Calu3 (cell line): ENCODE measurements at regions not wholly inside any gene's neighbourhood (a gene's known extent, or its start where the extent isn't known, plus 50 kb on each side); places are given as distances from the start of the nearest gene placed in this dataset.

Experiments
- BruUV-seq: library from RNA; stranded (reverse); fragments of 400-500 nt; replicated peaks from 2 replicates; lab custom pipeline; 2021; lab: Mats Ljungman, UMichigan
- CTCF ChIA-PET: fragments of 300-600 bp; sonication (Branson Sonifier 250); formaldehyde crosslinking; loops from one replicate; lab custom pipeline; 2022; ENCODE audit warnings: antibody characterized with exemption; lab: Charles Lee
- DNase-seq: peaks from one replicate; pipeline ENCODE4 v3.0.0; 2022
- H3K27ac Mint-ChIP-seq: one replicate; pipeline ENCODE4 v1.8.0; 2022; ENCODE audit warnings: mixed read lengths; ENCODE audit not compliant: unreplicated experiment
- H3K27me3 Mint-ChIP-seq: one replicate; pipeline ENCODE4 v1.8.0; 2022; ENCODE audit warnings: mixed read lengths; ENCODE audit not compliant: unreplicated experiment
- H3K36me3 Mint-ChIP-seq: one replicate; pipeline ENCODE4 v1.8.0; 2022; ENCODE audit warnings: mild to moderate bottlenecking, moderate library complexity, mixed read lengths; ENCODE audit not compliant: insufficient read depth, unreplicated experiment
- H3K4me1 Mint-ChIP-seq: one replicate; pipeline ENCODE4 v1.8.0; 2022; ENCODE audit warnings: mild to moderate bottlenecking, low read depth, mixed read lengths; ENCODE audit not compliant: unreplicated experiment
- H3K4me3 Mint-ChIP-seq: one replicate; pipeline ENCODE4 v1.8.0; 2022; ENCODE audit warnings: mild to moderate bottlenecking, low read depth, moderate library complexity, mixed read lengths; ENCODE audit not compliant: unreplicated experiment
- H3K9me3 Mint-ChIP-seq: one replicate; pipeline ENCODE4 v1.8.0; 2022; ENCODE audit warnings: low read depth, mixed read lengths; ENCODE audit not compliant: unreplicated experiment
- intact Hi-C: fragments of 100-400 bp; cut with micrococcal nuclease; formaldehyde crosslinking; loops from one replicate; pipeline ENCODE4 v1.10.0; 2022; ENCODE audit not compliant: unreplicated experiment
- TF ChIP-seq, protein P1 (sequence below): fragments of 200-600 bp; IDR thresholded peaks from one replicate; pipeline ENCODE4 v1.8.0; 2022; ENCODE audit warnings: antibody characterized with exemption; ENCODE audit not compliant: unreplicated experiment

DNA sequence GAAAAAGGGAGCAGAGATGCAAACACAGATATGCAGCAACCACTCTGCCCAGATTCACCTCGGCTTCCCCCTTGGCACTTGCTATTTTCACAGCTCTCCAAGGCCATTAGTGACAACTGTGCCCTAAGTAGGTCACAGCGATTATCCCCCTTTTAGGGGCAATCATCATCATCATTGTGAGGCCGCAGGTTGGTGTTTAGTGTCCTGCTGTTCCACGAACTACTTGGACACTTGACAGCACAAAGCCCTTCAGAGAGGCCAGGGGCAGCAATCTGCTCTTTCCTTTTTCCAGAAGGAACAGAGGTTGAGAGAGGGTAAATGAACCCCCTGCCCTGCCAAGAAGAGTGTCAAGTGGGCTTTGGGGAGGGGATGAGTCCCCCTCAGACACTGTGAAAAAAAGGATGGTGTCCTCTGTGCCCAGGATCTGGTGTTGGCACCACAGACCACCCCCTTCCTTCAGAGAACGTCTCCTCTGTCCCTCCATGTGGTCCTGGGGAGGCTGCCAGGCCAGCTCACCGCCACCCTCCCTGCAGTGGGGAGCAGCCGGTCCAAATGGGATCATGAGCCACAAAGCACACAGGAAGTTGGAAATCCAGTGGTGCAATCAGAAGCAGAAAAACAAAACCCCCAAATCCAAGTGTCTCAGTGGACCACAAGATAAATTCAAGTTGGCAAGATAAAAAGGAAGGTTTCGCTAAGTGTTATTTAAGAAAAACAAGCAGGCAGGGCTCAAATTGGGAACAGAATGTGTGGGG lies 78.4 kb upstream of the MED9 start:
- peaks cover 9% of the 10 kb centered on the region for H3K36me3 Mint-ChIP-seq
- H3K4me3 Mint-ChIP-seq, result no peak overlapping the region
- no TSS peak for BruUV-seq
- no peaks in the 10 kb centered on the region for H3K9me3 Mint-ChIP-seq
- H3K4me1 Mint-ChIP-seq, result peaks cover 9% of the 10 kb centered on the region
- intact Hi-C loops, result no loop called here
- no peak overlapping the region for H3K27ac Mint-ChIP-seq
- TF ChIP-seq, protein P1, sequence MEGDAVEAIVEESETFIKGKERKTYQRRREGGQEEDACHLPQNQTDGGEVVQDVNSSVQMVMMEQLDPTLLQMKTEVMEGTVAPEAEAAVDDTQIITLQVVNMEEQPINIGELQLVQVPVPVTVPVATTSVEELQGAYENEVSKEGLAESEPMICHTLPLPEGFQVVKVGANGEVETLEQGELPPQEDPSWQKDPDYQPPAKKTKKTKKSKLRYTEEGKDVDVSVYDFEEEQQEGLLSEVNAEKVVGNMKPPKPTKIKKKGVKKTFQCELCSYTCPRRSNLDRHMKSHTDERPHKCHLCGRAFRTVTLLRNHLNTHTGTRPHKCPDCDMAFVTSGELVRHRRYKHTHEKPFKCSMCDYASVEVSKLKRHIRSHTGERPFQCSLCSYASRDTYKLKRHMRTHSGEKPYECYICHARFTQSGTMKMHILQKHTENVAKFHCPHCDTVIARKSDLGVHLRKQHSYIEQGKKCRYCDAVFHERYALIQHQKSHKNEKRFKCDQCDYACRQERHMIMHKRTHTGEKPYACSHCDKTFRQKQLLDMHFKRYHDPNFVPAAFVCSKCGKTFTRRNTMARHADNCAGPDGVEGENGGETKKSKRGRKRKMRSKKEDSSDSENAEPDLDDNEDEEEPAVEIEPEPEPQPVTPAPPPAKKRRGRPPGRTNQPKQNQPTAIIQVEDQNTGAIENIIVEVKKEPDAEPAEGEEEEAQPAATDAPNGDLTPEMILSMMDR, result no peak
- DNase-seq, result no peak
- H3K27me3 Mint-ChIP-seq, result peaks cover 83% of the 10 kb centered on the region
- CTCF ChIA-PET, result no interaction called here

DNA sequence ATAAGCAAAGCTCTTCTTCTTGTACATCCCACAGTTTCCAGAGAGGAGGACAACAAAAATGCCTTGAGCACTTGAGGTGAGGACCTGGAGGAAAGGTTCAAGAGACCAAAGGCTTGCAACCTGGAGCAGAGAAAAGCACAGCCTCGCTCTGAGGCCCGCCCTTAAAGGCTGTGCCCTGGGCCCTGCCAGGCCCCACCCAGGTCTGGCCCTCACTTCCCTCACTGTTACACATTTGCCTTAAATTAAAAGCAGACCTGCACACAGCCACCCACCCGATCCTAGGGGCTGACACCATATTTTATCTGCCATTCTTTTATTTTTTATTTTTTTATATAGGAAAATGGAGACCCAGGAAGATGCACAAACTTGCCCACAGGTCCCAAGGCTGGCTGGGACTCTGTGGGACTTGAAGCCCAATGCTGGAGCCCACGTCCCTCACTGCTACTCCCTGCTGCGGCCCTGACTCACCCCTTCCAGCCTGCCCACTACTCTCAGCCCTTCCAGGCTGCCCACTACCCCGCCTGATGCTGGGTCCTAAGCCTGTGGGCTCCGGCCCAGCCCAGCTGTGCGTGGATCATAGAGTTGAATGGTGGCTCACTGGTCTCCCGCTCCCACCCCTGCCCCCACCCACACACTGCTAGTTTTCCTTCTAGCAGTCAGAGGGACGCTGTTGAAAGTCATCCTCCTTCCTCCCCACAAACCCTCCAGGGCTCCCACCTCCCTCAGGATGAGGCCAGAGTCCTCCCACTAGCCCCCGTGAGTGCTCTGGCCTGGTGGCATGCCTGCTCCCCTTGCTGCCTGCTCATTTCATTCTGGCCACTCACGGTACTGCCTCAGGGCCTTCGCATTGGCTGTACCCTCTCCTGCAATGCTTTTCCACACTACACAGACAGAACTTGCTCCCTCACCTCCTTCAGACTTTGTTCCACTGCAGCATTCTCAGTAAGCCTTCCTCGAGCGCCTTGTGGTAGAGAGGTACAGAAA lies 77.6 kb upstream of the MED9 start:
- no peak overlapping the region for H3K27ac Mint-ChIP-seq
- peaks cover 9% of the 10 kb centered on the region for H3K4me1 Mint-ChIP-seq
- H3K36me3 Mint-ChIP-seq, result peaks cover 9% of the 10 kb centered on the region
- DNase-seq, result no peak
- intact Hi-C loops, result no loop called here
- CTCF ChIA-PET, result no interaction called here
- H3K27me3 Mint-ChIP-seq, result peaks cover 76% of the 10 kb centered on the region
- no peak overlapping the region for H3K4me3 Mint-ChIP-seq
- BruUV-seq, result no TSS peak
- TF ChIP-seq, protein P1, result no peak
- no peaks in the 10 kb centered on the region for H3K9me3 Mint-ChIP-seq

DNA sequence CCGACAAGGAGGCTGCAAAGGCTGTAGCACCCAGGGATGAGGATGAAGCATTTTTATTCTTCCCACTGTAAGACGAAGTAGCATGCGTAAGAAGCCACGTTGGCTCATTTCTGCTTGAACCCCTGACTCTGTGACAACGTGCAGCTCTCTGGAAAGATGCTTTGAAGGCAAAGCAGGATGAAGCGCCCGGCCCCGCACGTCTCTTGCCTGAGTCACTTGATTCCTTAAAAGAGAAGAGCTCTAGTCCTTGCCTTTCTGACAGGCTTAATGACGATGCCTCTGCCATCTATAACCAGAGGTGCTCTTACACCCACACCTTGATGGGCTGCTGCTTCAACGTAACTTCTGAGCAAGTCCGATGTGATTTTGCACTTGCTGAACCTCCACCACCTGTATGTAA lies 76.7 kb upstream of the MED9 start:
- H3K36me3 Mint-ChIP-seq, result peaks cover 9% of the 10 kb centered on the region
- DNase-seq, result no peak
- no peaks in the 10 kb centered on the region for H3K9me3 Mint-ChIP-seq
- CTCF ChIA-PET, result no interaction called here
- no peak overlapping the region for H3K27ac Mint-ChIP-seq
- BruUV-seq, result no TSS peak
- peaks cover 9% of the 10 kb centered on the region for H3K4me1 Mint-ChIP-seq
- intact Hi-C loops, result no loop called here
- TF ChIP-seq, protein P1, result no peak
- H3K4me3 Mint-ChIP-seq, result no peak overlapping the region
- H3K27me3 Mint-ChIP-seq, result peaks cover 76% of the 10 kb centered on the region

DNA sequence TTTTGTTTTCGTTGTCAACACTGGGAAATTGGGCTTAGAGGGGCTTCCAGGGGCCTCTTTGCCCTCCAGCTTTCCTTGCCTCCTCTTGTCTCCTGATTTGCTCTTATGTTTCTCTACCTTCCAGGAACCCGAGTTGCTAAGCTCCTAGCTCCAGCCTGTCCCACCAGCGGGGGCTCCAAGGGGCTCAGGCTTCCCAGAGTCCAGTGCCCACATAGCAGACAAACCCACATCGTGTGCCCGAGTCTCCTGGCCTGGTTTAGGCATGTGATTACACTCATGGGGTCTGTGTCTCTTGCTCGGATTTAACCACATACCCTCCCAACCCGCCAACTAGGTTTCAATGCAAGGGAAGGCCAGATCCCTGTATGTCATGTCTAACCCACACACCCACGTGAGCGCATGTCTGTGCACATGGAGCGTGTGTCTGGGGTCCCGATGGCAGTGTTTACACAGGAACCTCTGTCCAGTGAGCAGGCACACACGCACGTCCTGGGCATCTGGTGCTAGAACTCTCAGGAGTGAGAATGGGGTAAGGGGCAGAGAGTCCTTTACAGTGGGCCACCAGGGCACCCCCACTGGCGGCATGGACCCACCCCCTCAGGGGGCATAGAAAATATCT lies 76.1 kb upstream of the MED9 start:
- TF ChIP-seq, protein P1, result no peak
- H3K27ac Mint-ChIP-seq, result no peak overlapping the region
- CTCF ChIA-PET, result no interaction called here

More for the DNA sequence above, 76.1 kb upstream of the MED9 start:
- peaks cover 9% of the 10 kb centered on the region for H3K4me1 Mint-ChIP-seq
- H3K9me3 Mint-ChIP-seq, result no peaks in the 10 kb centered on the region
- no TSS peak for BruUV-seq
- H3K36me3 Mint-ChIP-seq, result peaks cover 9% of the 10 kb centered on the region
- DNase-seq, result no peak
- intact Hi-C loops, result no loop called here
- no peak overlapping the region for H3K4me3 Mint-ChIP-seq
- H3K27me3 Mint-ChIP-seq, result peaks cover 78% of the 10 kb centered on the region
